Stimulated activated naive CD8-positive, alpha-beta T cell treated with anti-CD3 and anti-CD28 coated beads, Interleukin-15, Interleukin-2, amounts not matched to agents 100 ng/mL and 50 ng/mL, for 24 hours (primary cell): ENCODE measurements at regions not wholly inside any gene's neighbourhood (a gene's known extent, or its start where the extent isn't known, plus 50 kb on each side); places are given as distances from the start of the nearest gene placed in this dataset.
"Not testable (repeated sequence)": the region's sequence is repeated elsewhere in the genome, so short reads cannot be mapped to it uniquely, and the experiment has no call there.

Experiments used
- H3K27ac Mint-ChIP-seq: one replicate; pipeline ENCODE4 v1.8.0; 2021; ENCODE audit warnings: mild to moderate bottlenecking, mixed read lengths
- H3K27me3 Mint-ChIP-seq: one replicate; pipeline ENCODE4 v1.8.0; 2021; ENCODE audit warnings: mixed read lengths
- H3K36me3 Mint-ChIP-seq: one replicate; pipeline ENCODE4 v1.8.0; 2021; ENCODE audit warnings: low read depth, mixed read lengths
- H3K4me1 Mint-ChIP-seq: one replicate; pipeline ENCODE4 v1.8.0; 2021; ENCODE audit warnings: low read depth, mixed read lengths
- H3K4me3 Mint-ChIP-seq: one replicate; pipeline ENCODE4 v1.8.0; 2021; ENCODE audit warnings: mild to moderate bottlenecking, mixed read lengths
- H3K9me3 Mint-ChIP-seq: one replicate; pipeline ENCODE4 v1.8.0; 2021; ENCODE audit warnings: mixed read lengths

- H3K4me1 Mint-ChIP-seq = no peaks in the 10 kb centered on the region
- no peaks in the 10 kb centered on the region for H3K27me3 Mint-ChIP-seq
- H3K36me3 Mint-ChIP-seq = no peaks in the 10 kb centered on the region
- no peaks in the 10 kb centered on the region for H3K9me3 Mint-ChIP-seq
- no peak overlapping the region for H3K27ac Mint-ChIP-seq
- no peak overlapping the region for H3K4me3 Mint-ChIP-seq
These were observed 747.2 kb downstream of the ANKRD7 start for GRCh38 chr7:118971706-118972105.

- Mint-ChIP-seq H3K27ac (no peak overlapping the region), H3K9me3 (no peaks in the 10 kb centered on the region), H3K4me1 (no peaks in the 10 kb centered on the region)
These were observed 750.3 kb downstream of the ANKRD7 start for GRCh38 chr7:118974836-118975235.

GRCh38 chr7:118995350-118995749, 770.8 kb downstream of the ANKRD7 start:
- no peaks in the 10 kb centered on the region for H3K4me1 Mint-ChIP-seq
- H3K4me3 Mint-ChIP-seq = no peak overlapping the region
- no peaks in the 10 kb centered on the region for H3K9me3 Mint-ChIP-seq
- H3K36me3 Mint-ChIP-seq = no peaks in the 10 kb centered on the region
- no peaks in the 10 kb centered on the region for H3K27me3 Mint-ChIP-seq
- no peak overlapping the region for H3K27ac Mint-ChIP-seq

More at GRCh38 chr7:118974836-118975235, 750.3 kb downstream of the ANKRD7 start:
- H3K27me3 Mint-ChIP-seq = no peaks in the 10 kb centered on the region
- H3K4me3 Mint-ChIP-seq = no peak overlapping the region
- no peaks in the 10 kb centered on the region for H3K36me3 Mint-ChIP-seq

- H3K36me3 Mint-ChIP-seq = no peaks in the 10 kb centered on the region
- no peaks in the 10 kb centered on the region for H3K9me3 Mint-ChIP-seq
- H3K4me3 Mint-ChIP-seq = no peak overlapping the region
- no peaks in the 10 kb centered on the region for H3K4me1 Mint-ChIP-seq
- H3K27me3 Mint-ChIP-seq = no peaks in the 10 kb centered on the region
- no peak overlapping the region for H3K27ac Mint-ChIP-seq
These were observed 782.7 kb downstream of the ANKRD7 start for GRCh38 chr7:119007236-119007635.

GRCh38 chr7:119010635-119011034, 786.1 kb downstream of the ANKRD7 start:
- no peaks in the 10 kb centered on the region for H3K9me3 Mint-ChIP-seq
- H3K27me3 Mint-ChIP-seq = no peaks in the 10 kb centered on the region
- no peaks in the 10 kb centered on the region for H3K4me1 Mint-ChIP-seq
- no peak overlapping the region for H3K4me3 Mint-ChIP-seq
- H3K27ac Mint-ChIP-seq = no peak overlapping the region
- H3K36me3 Mint-ChIP-seq = no peaks in the 10 kb centered on the region

GRCh38 chr7:119026391-119026790, 801.9 kb downstream of the ANKRD7 start:
- Mint-ChIP-seq H3K4me3 (no peak overlapping the region), H3K4me1 (no peaks in the 10 kb centered on the region), H3K36me3 (no peaks in the 10 kb centered on the region), H3K9me3 (peaks cover 24% of the 10 kb centered on the region), H3K27ac (no peak overlapping the region), H3K27me3 (no peaks in the 10 kb centered on the region)

GRCh38 chr7:119028736-119029135, 804.2 kb downstream of the ANKRD7 start:
- H3K27ac Mint-ChIP-seq = no peak overlapping the region
- H3K27me3 Mint-ChIP-seq = no peaks in the 10 kb centered on the region
- H3K4me1 Mint-ChIP-seq = no peaks in the 10 kb centered on the region
- no peak overlapping the region for H3K4me3 Mint-ChIP-seq
- H3K36me3 Mint-ChIP-seq = no peaks in the 10 kb centered on the region
- peaks cover 15% of the 10 kb centered on the region for H3K9me3 Mint-ChIP-seq

GRCh38 chr7:119032136-119032535, 807.6 kb downstream of the ANKRD7 start:
- not testable (repeated sequence) for H3K4me1 Mint-ChIP-seq, H3K4me3 Mint-ChIP-seq, H3K27ac Mint-ChIP-seq, H3K36me3 Mint-ChIP-seq, H3K27me3 Mint-ChIP-seq
- peaks cover 19% of the 10 kb centered on the region for H3K9me3 Mint-ChIP-seq

- no peaks in the 10 kb centered on the region for H3K36me3 Mint-ChIP-seq
- H3K4me1 Mint-ChIP-seq = no peaks in the 10 kb centered on the region
- H3K27me3 Mint-ChIP-seq = no peaks in the 10 kb centered on the region
- H3K4me3 Mint-ChIP-seq = no peak overlapping the region
- no peak overlapping the region for H3K27ac Mint-ChIP-seq
- peaks cover 19% of the 10 kb centered on the region for H3K9me3 Mint-ChIP-seq
These were observed 809.1 kb downstream of the ANKRD7 start for GRCh38 chr7:119033641-119034040.

GRCh38 chr7:119037941-119038340, 813.4 kb downstream of the ANKRD7 start:
- Mint-ChIP-seq H3K9me3 (peaks cover 19% of the 10 kb centered on the region), H3K27me3 (no peaks in the 10 kb centered on the region), H3K4me3 (no peak overlapping the region), H3K36me3 (no peaks in the 10 kb centered on the region), H3K4me1 (no peaks in the 10 kb centered on the region), H3K27ac (no peak overlapping the region)

- H3K4me3 Mint-ChIP-seq = no peak overlapping the region
These were observed 821.6 kb downstream of the ANKRD7 start for GRCh38 chr7:119046068-119046467.

GRCh38 chr7:119065966-119066365, 841.5 kb downstream of the ANKRD7 start:
- no peaks in the 10 kb centered on the region for H3K36me3 Mint-ChIP-seq
- H3K27me3 Mint-ChIP-seq = no peaks in the 10 kb centered on the region
- H3K9me3 Mint-ChIP-seq = no peaks in the 10 kb centered on the region
- H3K4me3 Mint-ChIP-seq = no peak overlapping the region
- no peaks in the 10 kb centered on the region for H3K4me1 Mint-ChIP-seq
- H3K27ac Mint-ChIP-seq = no peak overlapping the region

More at GRCh38 chr7:119046068-119046467, 821.6 kb downstream of the ANKRD7 start:
- no peaks in the 10 kb centered on the region for H3K27me3 Mint-ChIP-seq
- no peaks in the 10 kb centered on the region for H3K36me3 Mint-ChIP-seq
- H3K9me3 Mint-ChIP-seq = peaks cover 3% of the 10 kb centered on the region
- H3K4me1 Mint-ChIP-seq = no peaks in the 10 kb centered on the region
- no peak overlapping the region for H3K27ac Mint-ChIP-seq

GRCh38 chr7:119086026-119086425, 861.5 kb downstream of the ANKRD7 start:
- Mint-ChIP-seq H3K27ac (no peak overlapping the region), H3K27me3 (no peaks in the 10 kb centered on the region), H3K36me3 (no peaks in the 10 kb centered on the region), H3K9me3 (peaks cover 4% of the 10 kb centered on the region), H3K4me1 (no peaks in the 10 kb centered on the region), H3K4me3 (no peak overlapping the region)

GRCh38 chr7:119090851-119091250, 866.3 kb downstream of the ANKRD7 start:
- peaks cover 8% of the 10 kb centered on the region for H3K9me3 Mint-ChIP-seq
- H3K27me3 Mint-ChIP-seq = no peaks in the 10 kb centered on the region
- H3K36me3 Mint-ChIP-seq = no peaks in the 10 kb centered on the region
- no peak overlapping the region for H3K27ac Mint-ChIP-seq
- H3K4me3 Mint-ChIP-seq = no peak overlapping the region
- H3K4me1 Mint-ChIP-seq = no peaks in the 10 kb centered on the region

GRCh38 chr7:119096683-119097082, 872.2 kb downstream of the ANKRD7 start:
- Mint-ChIP-seq H3K36me3 (no peaks in the 10 kb centered on the region), H3K4me3 (no peak overlapping the region), H3K4me1 (no peaks in the 10 kb centered on the region), H3K27me3 (no peaks in the 10 kb centered on the region), H3K9me3 (peaks cover 3% of the 10 kb centered on the region), H3K27ac (no peak overlapping the region)

GRCh38 chr7:119100611-119101258, 876.2 kb downstream of the ANKRD7 start:
- not testable (repeated sequence) for H3K27ac Mint-ChIP-seq, H3K36me3 Mint-ChIP-seq, H3K4me3 Mint-ChIP-seq, H3K9me3 Mint-ChIP-seq, H3K4me1 Mint-ChIP-seq, H3K27me3 Mint-ChIP-seq
